Smooth muscle cell (in vitro differentiated cells): ENCODE measurements at regions not wholly inside any gene's neighbourhood (a gene's known extent, or its start where the extent isn't known, plus 50 kb on each side); places are given as distances from the start of the nearest gene placed in this dataset.

Experiments used
- DNase-seq: peaks from one replicate; lab custom pipeline; 2025; ENCODE audit not compliant: unreplicated experiment; lab: John Stamatoyannopoulos, UW
- H2AFZ ChIP-seq: fragments of 200-600 bp; sonication (generic); 2 replicates; pipeline ENCODE4 v1.6.0; 2016; ENCODE audit warnings: antibody characterized with exemption, low read depth, mild to moderate bottlenecking
- H3F3A ChIP-seq: fragments of 200-600 bp; sonication (generic); 2 replicates; pipeline ENCODE4 v1.6.0; 2017; ENCODE audit warnings: antibody characterized with exemption, low read depth
- H3K27ac ChIP-seq: fragments of 200-600 bp; sonication (generic); 2 replicates; pipeline ENCODE4 v1.5.1; 2016; ENCODE audit warnings: low read depth, mild to moderate bottlenecking
- H3K27me3 ChIP-seq: fragments of 200-600 bp; sonication (generic); 2 replicates; pipeline ENCODE4 v1.6.1; 2016; ENCODE audit warnings: low read depth, mild to moderate bottlenecking
- H3K36me3 ChIP-seq: fragments of 200-600 bp; sonication (generic); 2 replicates; pipeline ENCODE4 v1.5.1; 2016; ENCODE audit warnings: low read depth
- H3K4me1 ChIP-seq: fragments of 200-600 bp; sonication (generic); 2 replicates; pipeline ENCODE4 v1.5.1; 2016; ENCODE audit warnings: low read depth
- H3K4me2 ChIP-seq: fragments of 200-600 bp; sonication (generic); 2 replicates; pipeline ENCODE4 v1.6.0; 2016; ENCODE audit warnings: mild to moderate bottlenecking
- H3K4me3 ChIP-seq: fragments of 200-600 bp; sonication (generic); 2 replicates; pipeline ENCODE4 v1.5.1; 2016; ENCODE audit warnings: mild to moderate bottlenecking
- H3K79me2 ChIP-seq: fragments of 200-600 bp; sonication (generic); 2 replicates; pipeline ENCODE4 v1.6.0; 2016; ENCODE audit warnings: low read depth, mild to moderate bottlenecking
- H3K9ac ChIP-seq: fragments of 200-600 bp; sonication (generic); 2 replicates; pipeline ENCODE4 v1.6.0; 2016; ENCODE audit warnings: low read depth
- H3K9me3 ChIP-seq: fragments of 200-600 bp; sonication (generic); replicated peaks from 2 replicates; pipeline ENCODE4 v1.5.1; 2016; ENCODE audit warnings: low read depth
- H4K20me1 ChIP-seq: fragments of 200-600 bp; sonication (generic); 2 replicates; pipeline ENCODE4 v1.6.0; 2016; ENCODE audit warnings: low read depth
- WGBS: methylation state at CpG from one replicate; pipeline ENCODE4 v1.1.7; 2016; ENCODE audit warnings: low lambda C conversion rate; 5-methylcytosine and 5-hydroxymethylcytosine counted together
- TF ChIP-seq, protein P1 (sequence below): fragments of 200-600 bp; sonication (generic); IDR thresholded peaks from 2 replicates; pipeline ENCODE4 v1.5.1; 2017; ENCODE audit warnings: borderline replicate concordance, mild to moderate bottlenecking, antibody characterized with exemption; ENCODE audit not compliant: insufficient read depth, poor library complexity, severe bottlenecking

- H3K9me3 ChIP-seq: no peaks in the 10 kb centered on the region
- TF ChIP-seq, protein P1, sequence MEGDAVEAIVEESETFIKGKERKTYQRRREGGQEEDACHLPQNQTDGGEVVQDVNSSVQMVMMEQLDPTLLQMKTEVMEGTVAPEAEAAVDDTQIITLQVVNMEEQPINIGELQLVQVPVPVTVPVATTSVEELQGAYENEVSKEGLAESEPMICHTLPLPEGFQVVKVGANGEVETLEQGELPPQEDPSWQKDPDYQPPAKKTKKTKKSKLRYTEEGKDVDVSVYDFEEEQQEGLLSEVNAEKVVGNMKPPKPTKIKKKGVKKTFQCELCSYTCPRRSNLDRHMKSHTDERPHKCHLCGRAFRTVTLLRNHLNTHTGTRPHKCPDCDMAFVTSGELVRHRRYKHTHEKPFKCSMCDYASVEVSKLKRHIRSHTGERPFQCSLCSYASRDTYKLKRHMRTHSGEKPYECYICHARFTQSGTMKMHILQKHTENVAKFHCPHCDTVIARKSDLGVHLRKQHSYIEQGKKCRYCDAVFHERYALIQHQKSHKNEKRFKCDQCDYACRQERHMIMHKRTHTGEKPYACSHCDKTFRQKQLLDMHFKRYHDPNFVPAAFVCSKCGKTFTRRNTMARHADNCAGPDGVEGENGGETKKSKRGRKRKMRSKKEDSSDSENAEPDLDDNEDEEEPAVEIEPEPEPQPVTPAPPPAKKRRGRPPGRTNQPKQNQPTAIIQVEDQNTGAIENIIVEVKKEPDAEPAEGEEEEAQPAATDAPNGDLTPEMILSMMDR: no peak
- no peaks in the 10 kb centered on the region for H3K27me3 ChIP-seq
- peak overlapping the region; percentile 70 for H3K4me2 ChIP-seq
- WGBS: 18% methylated on average over 5 of the region's 5 CpGs
- peak overlapping the region; percentile 94 for H3K27ac ChIP-seq
- H3K79me2 ChIP-seq: no peaks in the 10 kb centered on the region
- peak overlapping the region; percentile 71 for H3K9ac ChIP-seq
- H3K4me1 ChIP-seq: peaks cover 19% of the 10 kb centered on the region
- H4K20me1 ChIP-seq: no peaks in the 10 kb centered on the region
- H3K4me3 ChIP-seq: no peak overlapping the region
- H3F3A ChIP-seq: peaks cover 4% of the 10 kb centered on the region
- no peaks in the 10 kb centered on the region for H3K36me3 ChIP-seq
- H2AFZ ChIP-seq: no peak overlapping the region
- no peak for DNase-seq
Measured at GRCh38 chr10:29949411-29950011, 109.9 kb downstream of the JCAD start.

GRCh38 chr10:29948881-29949355, 110.5 kb downstream of the JCAD start:
- peak overlapping the region; percentile 94 for H3K27ac ChIP-seq
- no peaks in the 10 kb centered on the region for H3K27me3 ChIP-seq
- H3K4me2 ChIP-seq: peak overlapping the region; percentile 70
- no peaks in the 10 kb centered on the region for H3K36me3 ChIP-seq
- WGBS: 53% methylated on average over 9 of the region's 9 CpGs
- H3F3A ChIP-seq: peaks cover 4% of the 10 kb centered on the region
- H3K4me1 ChIP-seq: peaks cover 19% of the 10 kb centered on the region
- H3K79me2 ChIP-seq: no peaks in the 10 kb centered on the region
- no peaks in the 10 kb centered on the region for H4K20me1 ChIP-seq
- H3K4me3 ChIP-seq: no peak overlapping the region
- TF ChIP-seq, protein P1: no peak
- H3K9me3 ChIP-seq: no peaks in the 10 kb centered on the region
- peak overlapping the region; percentile 71 for H3K9ac ChIP-seq
- no peak overlapping the region for H2AFZ ChIP-seq
- DNase-seq: no peak

- Histone ChIP-seq H3K4me1 (peaks cover 19% of the 10 kb centered on the region), H3K4me2 (peak overlapping the region; percentile 39), H2AFZ (no peak overlapping the region)
Measured at GRCh38 chr10:29947701-29948060, 111.7 kb downstream of the JCAD start.

More at GRCh38 chr10:29947701-29948060, 111.7 kb downstream of the JCAD start:
- peaks cover 4% of the 10 kb centered on the region for H3F3A ChIP-seq
- WGBS: 82% methylated on average over 2 of the region's 2 CpGs
- H3K27me3 ChIP-seq: no peaks in the 10 kb centered on the region
- no peak overlapping the region for H3K4me3 ChIP-seq
- no peaks in the 10 kb centered on the region for H4K20me1 ChIP-seq
- H3K79me2 ChIP-seq: no peaks in the 10 kb centered on the region
- H3K36me3 ChIP-seq: no peaks in the 10 kb centered on the region
- peak overlapping the region; percentile 94 for H3K27ac ChIP-seq
- no peak overlapping the region for H3K9ac ChIP-seq
- no peak for DNase-seq
- TF ChIP-seq, protein P1: no peak
- no peaks in the 10 kb centered on the region for H3K9me3 ChIP-seq
